ENCODE measurements at regions not wholly inside any gene's neighbourhood (a gene's known extent, or its start where the extent isn't known, plus 50 kb on each side); places are given as distances from the start of the nearest gene placed in this dataset.
"Not testable (repeated sequence)": the region's sequence is repeated elsewhere in the genome, so short reads cannot be mapped to it uniquely, and the experiment has no call there.

DNA sequence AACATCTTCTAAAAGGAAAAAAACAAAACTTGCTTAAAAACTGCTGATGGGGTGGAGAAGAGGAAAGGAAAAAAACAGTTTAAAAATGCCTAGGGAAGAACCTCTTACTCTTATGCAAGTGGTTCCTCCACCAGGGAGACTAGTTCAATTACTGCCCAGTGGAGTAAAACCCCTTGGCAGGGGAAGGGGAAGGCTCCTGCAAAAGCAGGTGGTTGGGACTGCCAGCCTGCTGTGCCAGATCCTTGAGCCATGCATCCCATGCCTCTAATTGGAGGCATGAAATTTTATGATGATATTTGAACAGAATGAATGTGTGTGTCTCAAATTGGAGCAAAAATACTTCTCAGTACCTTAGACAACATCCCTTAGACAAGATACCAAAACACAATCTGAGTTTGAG lies 118.8 kb downstream of the FSCB start:
- DNase-seq (ENCODE audit: low read depth), result no peak

DNA sequence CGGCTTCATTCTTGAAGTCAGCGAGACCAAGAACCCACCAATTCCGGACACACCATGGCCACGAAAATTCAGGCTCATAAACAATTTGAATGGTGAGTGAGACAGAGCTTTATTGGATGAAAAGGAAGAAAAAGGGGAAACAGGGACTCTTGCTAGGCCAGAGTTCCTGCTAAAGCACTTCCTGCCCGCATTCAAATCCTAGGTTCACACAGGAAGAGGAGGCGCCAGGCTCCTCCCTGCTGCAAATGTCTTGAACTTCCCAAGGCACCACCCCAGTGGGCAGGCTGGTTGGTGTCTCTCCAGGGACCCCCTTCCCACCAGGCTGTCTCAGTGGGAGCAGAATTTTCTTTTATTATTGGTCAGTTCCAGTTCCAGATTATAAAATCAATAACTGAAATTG lies 121.2 kb downstream of the FSCB start:
- DNase-seq (ENCODE audit: low read depth), result peak; percentile 53

- DNase-seq (ENCODE audit: low read depth), result peak; percentile 52
These were observed 121.8 kb downstream of the FSCB start for GRCh38 chr14:44385296-44385695.

GRCh38 chr14:44384601-44385293 lies 122.3 kb downstream of the FSCB start:
- not testable (repeated sequence) for DNase-seq (ENCODE audit: low read depth)

DNA sequence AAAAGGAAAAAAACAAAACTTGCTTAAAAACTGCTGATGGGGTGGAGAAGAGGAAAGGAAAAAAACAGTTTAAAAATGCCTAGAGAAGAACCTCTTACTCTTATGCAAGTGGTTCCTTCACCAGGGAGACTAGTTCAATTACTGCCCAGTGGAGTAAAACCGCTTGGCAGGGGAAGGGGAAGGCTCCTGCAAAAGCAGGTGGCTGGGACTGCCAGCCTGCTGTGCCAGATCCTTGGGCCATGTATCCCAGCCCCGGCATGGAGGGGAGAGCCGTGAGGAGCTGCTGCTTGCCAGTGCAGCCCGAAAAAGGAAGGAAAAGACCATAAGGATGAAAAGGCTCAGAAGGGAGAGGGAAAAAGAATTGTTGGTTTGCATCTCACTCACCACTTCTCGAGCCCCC lies 123.0 kb downstream of the FSCB start:
- no peak for DNase-seq (ENCODE audit: low read depth)

- no peak for DNase-seq (ENCODE audit: low read depth)
These were observed 123.4 kb downstream of the FSCB start for GRCh38 chr14:44383636-44384035.

- DNase-seq (ENCODE audit: low read depth), result no peak
These were observed 127.6 kb downstream of the FSCB start for GRCh38 chr14:44379292-44379977.

- DNase-seq (ENCODE audit: low read depth), result no peak
These were observed 132.2 kb downstream of the FSCB start for GRCh38 chr14:44374906-44375305.

DNA sequence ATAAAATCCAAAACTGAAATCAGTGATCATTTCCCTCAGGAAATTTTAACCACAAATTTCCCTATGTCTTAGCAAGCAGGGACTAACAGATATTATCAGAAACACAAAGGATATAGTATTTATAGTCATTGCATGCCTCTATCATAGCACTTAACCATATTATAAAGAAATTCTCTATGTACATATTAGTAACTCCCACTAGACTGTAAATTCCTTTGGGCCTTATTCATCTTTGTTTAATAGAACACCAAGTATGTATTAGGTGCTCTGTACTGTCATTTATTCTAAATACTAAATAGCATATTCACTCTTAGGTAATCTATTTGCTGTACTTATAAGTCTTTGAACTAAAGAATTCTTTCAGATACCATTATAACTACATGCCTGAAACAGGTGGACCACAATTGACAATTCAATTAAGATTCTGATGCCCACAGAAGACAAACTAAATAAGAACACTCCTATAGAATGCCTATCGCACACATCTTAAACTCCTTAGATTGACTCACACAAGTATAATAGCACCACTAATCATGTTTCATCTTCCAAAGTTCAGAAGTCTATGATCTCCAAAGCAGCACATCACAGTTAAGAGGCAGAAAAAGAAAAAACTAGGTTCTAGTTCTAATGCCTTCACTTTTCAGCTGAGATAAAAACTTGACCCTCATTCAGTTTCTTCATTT lies 134.1 kb downstream of the FSCB start:
- DNase-seq (ENCODE audit: low read depth), result no peak

GRCh38 chr14:44372231-44372630 lies 134.9 kb downstream of the FSCB start:
- DNase-seq (ENCODE audit: low read depth), result no peak

GRCh38 chr14:44370727-44371126 lies 136.4 kb downstream of the FSCB start:
- no peak for DNase-seq (ENCODE audit: low read depth)

DNA sequence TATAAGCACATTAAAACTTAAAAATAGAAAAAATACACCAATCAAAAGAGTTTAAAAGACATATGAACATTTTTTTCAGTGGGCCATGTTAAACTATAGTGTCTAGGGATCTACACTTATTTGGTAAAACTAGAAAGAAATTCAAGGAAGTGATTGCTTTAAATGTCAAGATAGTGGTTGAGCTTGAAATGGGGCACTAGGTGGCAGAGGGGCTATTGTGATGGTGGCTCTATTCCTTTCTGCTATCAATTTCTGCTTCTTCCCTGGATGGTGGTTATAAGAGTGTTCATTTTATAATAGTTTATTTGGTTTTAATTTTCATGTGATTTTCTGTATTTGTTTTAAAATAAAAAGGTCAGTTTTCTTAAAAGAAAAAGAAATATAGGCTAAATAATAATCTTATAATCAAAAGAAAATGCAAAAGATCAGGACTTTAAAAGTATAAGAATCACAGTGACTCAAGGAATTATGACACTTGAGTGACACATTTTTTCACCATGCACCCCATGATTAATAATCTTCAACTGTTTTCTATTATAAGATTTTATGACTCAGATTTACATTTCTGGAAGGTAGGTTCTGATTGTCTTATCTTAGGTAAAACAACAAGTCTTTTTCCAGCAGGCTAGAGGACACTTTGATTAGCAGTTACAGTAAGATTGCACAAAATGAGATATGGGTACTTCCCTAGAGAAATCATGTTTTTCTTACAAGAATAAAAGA lies 137.5 kb downstream of the FSCB start:
- no peak for DNase-seq (ENCODE audit: low read depth)

GRCh38 chr14:44361083-44361482 lies 146.0 kb downstream of the FSCB start:
- DNase-seq (ENCODE audit: low read depth), result no peak

DNA sequence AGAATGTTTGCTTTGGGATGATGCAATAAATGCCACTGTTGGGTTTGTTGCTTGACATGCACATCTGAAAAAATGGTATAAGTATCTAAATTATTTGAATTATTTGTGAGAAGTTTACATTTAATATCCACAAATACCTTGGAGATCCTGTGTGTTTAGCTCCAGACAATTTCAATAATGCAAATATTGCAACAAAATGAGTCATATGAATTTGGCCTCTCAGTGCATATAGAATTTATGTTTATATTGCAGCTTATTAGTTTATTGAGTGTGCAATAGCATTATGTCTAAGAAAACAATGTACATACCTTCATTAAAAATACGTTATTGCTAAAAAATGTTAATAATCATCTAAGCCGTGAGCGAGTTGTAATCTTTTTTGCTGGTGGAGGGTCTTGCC lies 153.3 kb downstream of the FSCB start:
- DNase-seq (ENCODE audit: low read depth), result no peak

DNA sequence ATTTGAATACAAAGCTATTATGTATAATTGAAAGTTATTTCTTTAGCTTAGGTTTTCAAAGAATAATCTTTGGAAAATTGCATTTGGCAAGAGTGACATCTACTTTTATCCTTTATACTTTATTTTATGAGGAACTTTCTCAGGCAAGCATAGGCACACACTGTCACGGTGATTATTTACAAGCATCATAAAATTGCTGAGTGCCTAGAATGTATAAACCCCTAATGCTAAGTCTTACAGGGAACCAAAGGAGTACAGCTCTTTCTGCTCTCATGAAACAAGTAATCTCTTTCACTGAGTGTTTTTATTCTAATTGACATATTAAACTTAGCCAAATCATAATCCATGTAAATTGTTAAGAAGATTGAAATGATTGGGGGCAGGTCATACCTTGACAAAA lies 154.9 kb downstream of the FSCB start:
- no peak for DNase-seq (ENCODE audit: low read depth)

DNA sequence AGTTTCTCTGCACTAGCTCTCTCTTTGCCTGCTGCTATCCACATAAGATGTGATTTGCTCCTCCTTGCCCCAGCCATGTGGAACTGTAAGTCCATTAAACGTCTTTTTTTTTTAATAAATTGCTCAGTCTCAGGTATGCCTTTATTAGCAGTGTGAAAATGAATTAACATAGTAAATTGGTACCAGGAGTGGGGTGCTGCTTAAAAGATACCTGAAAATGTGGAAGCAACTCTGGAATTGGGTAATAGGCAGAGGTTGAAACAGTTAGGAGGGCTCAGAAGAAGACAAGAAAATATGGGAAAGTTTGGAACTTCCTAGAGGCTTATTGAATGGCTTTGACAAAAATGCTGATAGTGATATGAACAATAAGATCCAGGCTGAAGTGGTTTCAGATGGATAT lies 159.8 kb downstream of the FSCB start:
- DNase-seq (ENCODE audit: low read depth), result no peak

- DNase-seq (ENCODE audit: low read depth), result no peak
These were observed 166.0 kb downstream of the FSCB start for GRCh38 chr14:44341116-44341515.

DNA sequence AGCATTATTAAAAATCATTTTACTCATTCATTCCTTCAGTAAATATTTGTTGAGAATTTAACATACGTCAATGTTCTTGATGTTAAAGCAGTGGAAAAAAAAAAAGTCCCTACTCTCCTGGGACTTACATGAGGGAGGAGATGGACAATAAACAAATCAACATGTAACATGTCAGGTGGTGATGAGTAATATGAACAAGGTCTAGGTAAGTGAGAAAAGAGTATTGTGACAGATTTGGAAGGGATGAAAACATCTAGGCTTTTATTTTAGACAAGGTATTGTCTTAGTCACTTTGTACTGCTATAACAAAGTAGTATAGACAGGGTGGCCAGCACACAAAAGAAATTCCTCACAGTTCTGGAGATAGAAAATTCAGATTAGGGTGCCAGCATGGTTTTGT lies 167.2 kb downstream of the FSCB start:
- no peak for DNase-seq (ENCODE audit: low read depth)

DNA sequence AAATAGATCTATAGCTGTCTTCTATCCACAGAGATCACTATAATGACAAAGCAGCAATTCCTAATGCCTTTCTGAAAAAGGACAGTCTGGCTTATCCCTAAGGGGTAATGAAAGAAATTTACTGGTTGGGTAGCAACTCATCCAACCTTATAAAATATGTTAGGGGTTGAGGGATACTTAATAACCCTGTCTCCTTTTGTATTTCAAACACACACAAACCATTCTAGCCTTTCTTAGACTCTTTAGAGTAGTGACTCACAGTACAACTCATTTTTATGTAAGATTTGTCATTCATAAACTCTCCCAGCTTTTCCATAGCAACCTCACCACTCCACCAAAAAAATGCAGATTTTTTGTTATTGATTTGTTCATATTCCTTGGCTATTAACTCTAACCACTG lies 167.9 kb downstream of the FSCB start:
- DNase-seq (ENCODE audit: low read depth), result peak; percentile 63

- peak; percentile 2 for DNase-seq (ENCODE audit: low read depth)
These were observed 189.7 kb downstream of the FSCB start for GRCh38 chr14:44317441-44317746.

DNA sequence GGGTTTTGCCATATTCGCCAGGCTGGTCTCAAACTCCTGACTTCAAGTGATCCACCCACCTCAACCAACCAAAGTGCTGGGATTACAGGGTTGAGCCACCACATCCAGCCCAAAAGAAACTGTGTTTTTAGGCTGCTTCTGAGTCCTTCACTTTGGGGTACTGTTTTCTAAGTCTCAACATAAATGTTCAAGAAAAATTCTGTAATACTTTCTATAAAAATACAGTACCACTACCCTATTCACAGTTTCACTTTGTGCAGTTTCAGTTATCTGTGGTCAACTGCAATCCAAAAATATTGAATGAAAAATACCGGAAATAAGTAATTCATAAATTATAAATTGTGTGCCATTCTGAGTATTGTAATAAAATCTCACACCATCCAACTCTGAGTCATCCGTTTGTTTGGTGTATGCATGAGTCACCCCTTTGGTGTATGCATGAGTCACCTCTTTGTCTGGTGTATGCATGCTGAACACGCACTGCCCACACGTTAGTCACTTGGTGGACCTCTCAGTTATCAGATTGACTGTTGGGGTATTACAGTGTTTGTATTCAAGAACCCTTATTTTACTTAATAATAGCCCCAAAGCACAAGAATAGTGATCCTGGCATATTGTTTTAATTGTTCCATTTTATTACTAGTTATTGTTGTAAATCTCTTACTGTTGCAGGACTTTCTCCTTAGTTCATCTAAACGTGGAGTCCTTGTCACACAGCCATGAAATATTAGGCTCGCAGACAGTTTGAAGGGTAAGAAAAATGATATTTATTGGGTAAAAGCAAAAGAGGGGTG lies 190.2 kb downstream of the FSCB start:
- DNase-seq (ENCODE audit: low read depth), result peak; percentile 92

Measured in HT1080 (cell line).